ENCODE measurements at regions not wholly inside any gene's neighbourhood (a gene's known extent, or its start where the extent isn't known, plus 50 kb on each side); places are given as distances from the start of the nearest gene placed in this dataset.

DNA sequence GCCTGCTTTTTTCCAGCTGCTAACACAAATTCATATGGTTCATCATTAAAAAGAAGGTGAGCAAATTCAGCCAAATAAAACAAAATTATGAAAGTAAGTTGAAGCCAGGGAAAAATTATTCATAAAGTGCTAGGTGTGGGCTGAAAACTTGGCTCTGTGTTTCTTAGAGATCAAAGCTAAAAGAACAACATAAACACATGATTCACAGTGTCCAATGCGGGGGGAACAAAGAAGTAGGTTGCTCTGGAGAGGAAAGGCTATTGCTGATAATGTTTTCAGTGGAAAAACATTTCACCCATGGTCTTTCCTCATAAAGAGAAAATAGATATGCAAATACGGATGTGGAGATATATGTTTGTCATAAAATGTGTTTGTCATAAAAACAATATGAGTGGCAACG lies 1691.5 kb upstream of the SLC10A2 start:
- Histone ChIP-seq H3K27me3 (no peaks in the 10 kb centered on the region), H3K36me3 (no peaks in the 10 kb centered on the region), H3K9me3 (no peaks in the 10 kb centered on the region), H3K4me1 (no peaks in the 10 kb centered on the region), H3K4me3 (no peak overlapping the region), H3K27ac (no peak overlapping the region)
- intact Hi-C loops (cut with DNase I): no loop called here
- DNase-seq (no peak), ATAC-seq (no peak)
- TF ChIP-seq, protein P1, sequence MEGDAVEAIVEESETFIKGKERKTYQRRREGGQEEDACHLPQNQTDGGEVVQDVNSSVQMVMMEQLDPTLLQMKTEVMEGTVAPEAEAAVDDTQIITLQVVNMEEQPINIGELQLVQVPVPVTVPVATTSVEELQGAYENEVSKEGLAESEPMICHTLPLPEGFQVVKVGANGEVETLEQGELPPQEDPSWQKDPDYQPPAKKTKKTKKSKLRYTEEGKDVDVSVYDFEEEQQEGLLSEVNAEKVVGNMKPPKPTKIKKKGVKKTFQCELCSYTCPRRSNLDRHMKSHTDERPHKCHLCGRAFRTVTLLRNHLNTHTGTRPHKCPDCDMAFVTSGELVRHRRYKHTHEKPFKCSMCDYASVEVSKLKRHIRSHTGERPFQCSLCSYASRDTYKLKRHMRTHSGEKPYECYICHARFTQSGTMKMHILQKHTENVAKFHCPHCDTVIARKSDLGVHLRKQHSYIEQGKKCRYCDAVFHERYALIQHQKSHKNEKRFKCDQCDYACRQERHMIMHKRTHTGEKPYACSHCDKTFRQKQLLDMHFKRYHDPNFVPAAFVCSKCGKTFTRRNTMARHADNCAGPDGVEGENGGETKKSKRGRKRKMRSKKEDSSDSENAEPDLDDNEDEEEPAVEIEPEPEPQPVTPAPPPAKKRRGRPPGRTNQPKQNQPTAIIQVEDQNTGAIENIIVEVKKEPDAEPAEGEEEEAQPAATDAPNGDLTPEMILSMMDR (IDR thresholded peaks at IDR 0.05): no peak
- no peak for TF ChIP-seq POLR2A (IDR thresholded peaks at IDR 0.05)
- WGBS (ENCODE audit: insufficient coverage, low coverage, low lambda C conversion rate, missing lambda C conversion rate): 41% methylated on average over 3 of the region's 3 CpGs

DNA sequence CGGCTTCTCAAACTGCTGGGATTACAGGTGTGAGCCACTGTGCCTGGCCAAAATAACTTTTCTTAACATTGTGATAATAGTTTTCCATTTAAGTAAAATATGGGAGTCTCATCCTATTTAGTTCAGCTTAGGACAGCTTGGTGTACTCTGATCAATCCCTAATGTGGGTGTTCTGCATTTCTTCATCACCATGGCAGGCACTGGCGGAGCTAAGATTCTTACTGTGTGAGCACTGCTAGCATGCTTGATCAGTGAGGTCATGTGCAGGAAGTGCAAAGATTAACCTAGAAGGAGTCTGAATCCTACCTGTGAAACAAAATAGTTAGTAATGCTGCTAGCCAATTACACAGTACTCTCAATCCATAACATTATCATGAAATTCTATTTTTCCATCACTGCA lies 1684.2 kb upstream of the SLC10A2 start:
- Histone ChIP-seq H3K9me3 (no peaks in the 10 kb centered on the region), H3K27ac (no peak overlapping the region), H3K4me3 (no peak overlapping the region), H3K27me3 (no peaks in the 10 kb centered on the region), H3K4me1 (no peaks in the 10 kb centered on the region), H3K36me3 (no peaks in the 10 kb centered on the region)
- ATAC-seq (no peak), DNase-seq (no peak)
- intact Hi-C loops (cut with DNase I): no loop called here
- WGBS (ENCODE audit: insufficient coverage, low coverage, low lambda C conversion rate, missing lambda C conversion rate): 78% methylated on average over 2 of the region's 2 CpGs
- TF ChIP-seq, protein P1 (IDR thresholded peaks at IDR 0.05): no peak

DNA sequence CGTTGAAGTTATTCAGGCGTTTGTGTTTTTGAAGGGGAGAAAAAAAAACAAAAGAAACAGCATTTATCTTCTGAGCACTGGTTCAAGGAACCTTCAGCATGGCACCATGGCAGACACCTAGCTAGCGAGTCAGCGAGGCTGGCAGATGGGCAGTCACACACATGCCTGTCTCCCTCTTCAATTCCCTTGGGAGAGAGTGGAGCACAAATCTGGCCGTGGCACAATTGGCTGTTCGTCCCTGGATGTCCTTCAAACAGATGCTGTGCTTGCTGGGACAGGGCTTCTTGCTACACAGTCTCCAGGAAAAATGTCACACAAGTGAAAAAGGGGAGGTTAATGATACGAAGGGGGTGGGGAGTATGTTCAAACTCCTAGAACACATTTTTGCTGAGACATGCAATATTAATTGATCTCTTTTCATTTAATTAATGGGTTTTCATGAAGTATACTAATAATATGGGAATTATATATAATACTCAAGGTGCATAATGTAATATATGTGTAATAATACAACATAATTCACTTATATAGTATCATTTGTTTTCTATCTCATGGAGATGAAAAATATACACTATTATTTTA lies 1674.5 kb upstream of the SLC10A2 start:
- Histone ChIP-seq H3K4me3 (no peak overlapping the region), H3K36me3 (no peaks in the 10 kb centered on the region), H3K9me3 (no peaks in the 10 kb centered on the region), H3K27ac (no peak overlapping the region), H3K27me3 (no peaks in the 10 kb centered on the region), H3K4me1 (no peaks in the 10 kb centered on the region)
- TF ChIP-seq, protein P1 (IDR thresholded peaks at IDR 0.05): no peak
- TF ChIP-seq POLR2A (IDR thresholded peaks at IDR 0.05): no peak
- DNase-seq (no peak), ATAC-seq (no peak)
- WGBS (ENCODE audit: insufficient coverage, low coverage, low lambda C conversion rate, missing lambda C conversion rate): 32% methylated on average over 7 of the region's 7 CpGs
- intact Hi-C loops (cut with DNase I): no loop called here

DNA sequence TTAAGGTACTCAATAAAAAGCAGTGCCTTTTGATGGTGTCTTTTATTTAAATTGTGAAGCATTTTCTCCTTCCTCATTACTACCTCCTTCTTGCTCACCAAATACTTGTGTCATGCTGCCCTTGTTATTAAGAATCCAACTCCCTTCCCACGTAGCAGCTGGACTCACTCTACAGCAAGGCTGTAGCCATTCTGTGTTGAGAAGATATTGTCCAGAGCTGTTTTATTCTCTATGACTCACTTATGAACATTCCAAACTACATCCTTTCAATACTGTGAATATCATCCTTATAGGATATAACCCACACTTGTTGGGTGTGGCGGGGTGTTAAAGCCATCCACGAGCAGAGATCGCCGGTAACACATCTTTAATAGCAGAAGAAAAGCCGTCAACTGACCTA lies 1671.5 kb upstream of the SLC10A2 start:
- intact Hi-C loops (cut with DNase I): no loop called here

More for the DNA sequence above, 1671.5 kb upstream of the SLC10A2 start:
- H3K27me3 ChIP-seq: no peaks in the 10 kb centered on the region
- H3K36me3 ChIP-seq: no peaks in the 10 kb centered on the region
- no peak overlapping the region for H3K27ac ChIP-seq
- H3K9me3 ChIP-seq: no peaks in the 10 kb centered on the region
- 58% methylated on average over 6 of the region's 6 CpGs for WGBS (ENCODE audit: insufficient coverage, low coverage, low lambda C conversion rate, missing lambda C conversion rate)
- no peaks in the 10 kb centered on the region for H3K4me1 ChIP-seq
- TF ChIP-seq POLR2A (IDR thresholded peaks at IDR 0.05): no peak
- TF ChIP-seq, protein P1 (IDR thresholded peaks at IDR 0.05): no peak
- no peak overlapping the region for H3K4me3 ChIP-seq
- no peak for ATAC-seq
- no peak for DNase-seq

Measured in right lobe of liver (tissue), 6 donors.